ENCODE measurements at regions not wholly inside any gene's neighbourhood (a gene's known extent, or its start where the extent isn't known, plus 50 kb on each side); places are given as distances from the start of the nearest gene placed in this dataset.

- H3K4me3 Mint-ChIP-seq = no peak overlapping the region
- Histone ChIP-seq H3K9me2 (ENCODE audit: insufficient read depth) (no peaks in the 10 kb centered on the region), H3K27me3 (ENCODE audit: insufficient read depth) (no peaks in the 10 kb centered on the region), H3K4me3 (no peak overlapping the region), H3K36me3 (ENCODE audit: insufficient read depth) (0 out of 2 replicates have a peak, but pooled peaks cover 4% of the 10 kb centered on the region), H3K4me2 (no peak overlapping the region), H3K27ac (ENCODE audit: low read depth) (no peak overlapping the region), H3F3A (replicated peaks; ENCODE audit: low read depth) (no peaks in the 10 kb centered on the region), H3K79me2 (replicated peaks; ENCODE audit: insufficient read depth) (peaks cover 90% of the 10 kb centered on the region), H2AFZ (no peak overlapping the region), H3K4me1 (ENCODE audit: insufficient read depth) (peaks cover 17% of the 10 kb centered on the region; the same call in 1 of the 2 replicates), H4K20me1 (replicated peaks; ENCODE audit: insufficient read depth) (no peaks in the 10 kb centered on the region)
- TF ChIP-seq STAT1 (IDR thresholded peaks at IDR 0.05; ENCODE audit: unreplicated experiment) (no peak), ZNF114 (CRISPR knock-in tag; IDR thresholded peaks at IDR 0.05) (no peak), REST (IDR thresholded peaks at IDR 0.05; ENCODE audit: unreplicated experiment) (no peak), ZNF331 (CRISPR knock-in tag; IDR thresholded peaks at IDR 0.05; ENCODE audit: low read depth) (no peak), POLR2AphosphoS5 (IDR thresholded peaks at IDR 0.05; ENCODE audit: low read depth) (no peak), EZH2 (IDR thresholded peaks at IDR 0.05; ENCODE audit: low read depth, unreplicated experiment) (no peak)
- TF ChIP-seq, protein P1, sequence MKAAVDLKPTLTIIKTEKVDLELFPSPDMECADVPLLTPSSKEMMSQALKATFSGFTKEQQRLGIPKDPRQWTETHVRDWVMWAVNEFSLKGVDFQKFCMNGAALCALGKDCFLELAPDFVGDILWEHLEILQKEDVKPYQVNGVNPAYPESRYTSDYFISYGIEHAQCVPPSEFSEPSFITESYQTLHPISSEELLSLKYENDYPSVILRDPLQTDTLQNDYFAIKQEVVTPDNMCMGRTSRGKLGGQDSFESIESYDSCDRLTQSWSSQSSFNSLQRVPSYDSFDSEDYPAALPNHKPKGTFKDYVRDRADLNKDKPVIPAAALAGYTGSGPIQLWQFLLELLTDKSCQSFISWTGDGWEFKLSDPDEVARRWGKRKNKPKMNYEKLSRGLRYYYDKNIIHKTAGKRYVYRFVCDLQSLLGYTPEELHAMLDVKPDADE (IDR thresholded peaks at IDR 0.05) = no peak
- TF ChIP-seq, protein P2, sequence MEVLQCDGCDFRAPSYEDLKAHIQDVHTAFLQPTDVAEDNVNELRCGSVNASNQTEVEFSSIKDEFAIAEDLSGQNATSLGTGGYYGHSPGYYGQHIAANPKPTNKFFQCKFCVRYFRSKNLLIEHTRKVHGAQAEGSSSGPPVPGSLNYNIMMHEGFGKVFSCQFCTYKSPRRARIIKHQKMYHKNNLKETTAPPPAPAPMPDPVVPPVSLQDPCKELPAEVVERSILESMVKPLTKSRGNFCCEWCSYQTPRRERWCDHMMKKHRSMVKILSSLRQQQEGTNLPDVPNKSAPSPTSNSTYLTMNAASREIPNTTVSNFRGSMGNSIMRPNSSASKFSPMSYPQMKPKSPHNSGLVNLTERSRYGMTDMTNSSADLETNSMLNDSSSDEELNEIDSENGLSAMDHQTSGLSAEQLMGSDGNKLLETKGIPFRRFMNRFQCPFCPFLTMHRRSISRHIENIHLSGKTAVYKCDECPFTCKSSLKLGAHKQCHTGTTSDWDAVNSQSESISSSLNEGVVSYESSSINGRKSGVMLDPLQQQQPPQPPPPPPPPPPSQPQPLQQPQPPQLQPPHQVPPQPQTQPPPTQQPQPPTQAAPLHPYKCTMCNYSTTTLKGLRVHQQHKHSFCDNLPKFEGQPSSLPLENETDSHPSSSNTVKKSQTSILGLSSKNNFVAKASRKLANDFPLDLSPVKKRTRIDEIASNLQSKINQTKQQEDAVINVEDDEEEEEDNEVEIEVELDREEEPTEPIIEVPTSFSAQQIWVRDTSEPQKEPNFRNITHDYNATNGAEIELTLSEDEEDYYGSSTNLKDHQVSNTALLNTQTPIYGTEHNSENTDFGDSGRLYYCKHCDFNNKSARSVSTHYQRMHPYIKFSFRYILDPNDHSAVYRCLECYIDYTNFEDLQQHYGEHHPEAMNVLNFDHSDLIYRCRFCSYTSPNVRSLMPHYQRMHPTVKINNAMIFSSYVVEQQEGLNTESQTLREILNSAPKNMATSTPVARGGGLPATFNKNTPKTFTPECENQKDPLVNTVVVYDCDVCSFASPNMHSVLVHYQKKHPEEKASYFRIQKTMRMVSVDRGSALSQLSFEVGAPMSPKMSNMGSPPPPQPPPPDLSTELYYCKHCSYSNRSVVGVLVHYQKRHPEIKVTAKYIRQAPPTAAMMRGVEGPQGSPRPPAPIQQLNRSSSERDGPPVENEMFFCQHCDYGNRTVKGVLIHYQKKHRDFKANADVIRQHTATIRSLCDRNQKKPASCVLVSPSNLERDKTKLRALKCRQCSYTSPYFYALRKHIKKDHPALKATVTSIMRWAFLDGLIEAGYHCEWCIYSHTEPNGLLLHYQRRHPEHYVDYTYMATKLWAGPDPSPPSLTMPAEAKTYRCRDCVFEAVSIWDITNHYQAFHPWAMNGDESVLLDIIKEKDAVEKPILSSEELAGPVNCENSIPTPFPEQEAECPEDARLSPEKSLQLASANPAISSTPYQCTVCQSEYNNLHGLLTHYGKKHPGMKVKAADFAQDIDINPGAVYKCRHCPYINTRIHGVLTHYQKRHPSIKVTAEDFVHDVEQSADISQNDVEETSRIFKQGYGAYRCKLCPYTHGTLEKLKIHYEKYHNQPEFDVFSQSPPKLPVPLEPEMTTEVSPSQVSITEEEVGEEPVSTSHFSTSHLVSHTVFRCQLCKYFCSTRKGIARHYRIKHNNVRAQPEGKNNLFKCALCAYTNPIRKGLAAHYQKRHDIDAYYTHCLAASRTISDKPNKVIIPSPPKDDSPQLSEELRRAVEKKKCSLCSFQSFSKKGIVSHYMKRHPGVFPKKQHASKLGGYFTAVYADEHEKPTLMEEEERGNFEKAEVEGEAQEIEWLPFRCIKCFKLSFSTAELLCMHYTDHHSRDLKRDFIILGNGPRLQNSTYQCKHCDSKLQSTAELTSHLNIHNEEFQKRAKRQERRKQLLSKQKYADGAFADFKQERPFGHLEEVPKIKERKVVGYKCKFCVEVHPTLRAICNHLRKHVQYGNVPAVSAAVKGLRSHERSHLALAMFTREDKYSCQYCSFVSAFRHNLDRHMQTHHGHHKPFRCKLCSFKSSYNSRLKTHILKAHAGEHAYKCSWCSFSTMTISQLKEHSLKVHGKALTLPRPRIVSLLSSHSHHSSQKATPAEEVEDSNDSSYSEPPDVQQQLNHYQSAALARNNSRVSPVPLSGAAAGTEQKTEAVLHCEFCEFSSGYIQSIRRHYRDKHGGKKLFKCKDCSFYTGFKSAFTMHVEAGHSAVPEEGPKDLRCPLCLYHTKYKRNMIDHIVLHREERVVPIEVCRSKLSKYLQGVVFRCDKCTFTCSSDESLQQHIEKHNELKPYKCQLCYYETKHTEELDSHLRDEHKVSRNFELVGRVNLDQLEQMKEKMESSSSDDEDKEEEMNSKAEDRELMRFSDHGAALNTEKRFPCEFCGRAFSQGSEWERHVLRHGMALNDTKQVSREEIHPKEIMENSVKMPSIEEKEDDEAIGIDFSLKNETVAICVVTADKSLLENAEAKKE (CRISPR knock-in tag; IDR thresholded peaks at IDR 0.05) = no peak
- TF ChIP-seq, protein P3, sequence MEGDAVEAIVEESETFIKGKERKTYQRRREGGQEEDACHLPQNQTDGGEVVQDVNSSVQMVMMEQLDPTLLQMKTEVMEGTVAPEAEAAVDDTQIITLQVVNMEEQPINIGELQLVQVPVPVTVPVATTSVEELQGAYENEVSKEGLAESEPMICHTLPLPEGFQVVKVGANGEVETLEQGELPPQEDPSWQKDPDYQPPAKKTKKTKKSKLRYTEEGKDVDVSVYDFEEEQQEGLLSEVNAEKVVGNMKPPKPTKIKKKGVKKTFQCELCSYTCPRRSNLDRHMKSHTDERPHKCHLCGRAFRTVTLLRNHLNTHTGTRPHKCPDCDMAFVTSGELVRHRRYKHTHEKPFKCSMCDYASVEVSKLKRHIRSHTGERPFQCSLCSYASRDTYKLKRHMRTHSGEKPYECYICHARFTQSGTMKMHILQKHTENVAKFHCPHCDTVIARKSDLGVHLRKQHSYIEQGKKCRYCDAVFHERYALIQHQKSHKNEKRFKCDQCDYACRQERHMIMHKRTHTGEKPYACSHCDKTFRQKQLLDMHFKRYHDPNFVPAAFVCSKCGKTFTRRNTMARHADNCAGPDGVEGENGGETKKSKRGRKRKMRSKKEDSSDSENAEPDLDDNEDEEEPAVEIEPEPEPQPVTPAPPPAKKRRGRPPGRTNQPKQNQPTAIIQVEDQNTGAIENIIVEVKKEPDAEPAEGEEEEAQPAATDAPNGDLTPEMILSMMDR (conservative IDR thresholded peaks at IDR 0.05; ENCODE audit: low read depth in 2 of 2) = no peak
- DNase-seq (ENCODE audit: low spot score) (no peak), ATAC-seq (no peak)
- H3K27ac Mint-ChIP-seq = no peak overlapping the region
- peaks cover 19% of the 10 kb centered on the region for H3K4me1 Mint-ChIP-seq
- peaks cover 8% of the 10 kb centered on the region for H3K27me3 Mint-ChIP-seq (ENCODE audit: insufficient read depth, low read depth, poor library complexity)
- peaks cover 34% of the 10 kb centered on the region for H3K9me3 Mint-ChIP-seq
- peaks cover 36% of the 10 kb centered on the region for H3K36me3 Mint-ChIP-seq (ENCODE audit: low read depth)
These were observed 469.8 kb downstream of the PCNX1 start for GRCh38 chr14:71377099-71377498.

Measured in GM23338 (cell line).